SK-N-SH (cell line): ENCODE measurements at regions not wholly inside any gene's neighbourhood (a gene's known extent, or its start where the extent isn't known, plus 50 kb on each side); places are given as distances from the start of the nearest gene placed in this dataset.

Source experiments
- CTCF ChIA-PET: fragments of 300-600, 350-600 bp; formaldehyde crosslinking; extraction: SDS; loops from one replicate; lab custom pipeline; 2021; lab: Yijun Ruan, JAX
- POLR2A ChIA-PET: fragments of 350-600 bp; sonication (Branson Sonifier 250); formaldehyde crosslinking; extraction: SDS; loops from one replicate; lab custom pipeline; 2020; ENCODE audit warnings: antibody characterized with exemption, inconsistent platforms; lab: Yijun Ruan, JAX
- DNase-seq: peaks from one replicate; pipeline ENCODE4 v3.0.0; 2012
- H2AFZ ChIP-seq: fragments of 200-600 bp; sonication (generic); 2 replicates; pipeline ENCODE4 v1.8.1; 2016; ENCODE audit warnings: antibody characterized with exemption, mild to moderate bottlenecking, low read depth
- H3F3A ChIP-seq: fragments of 200-600 bp; sonication (generic); replicated peaks from 2 replicates; pipeline ENCODE3; 2016; ENCODE audit warnings: antibody characterized with exemption, mild to moderate bottlenecking; ENCODE audit not compliant: insufficient read depth
- H3K27ac ChIP-seq, 2 experiments: fragments of 200-500 bp in 1 of 2; fragments of 200-600 bp in 1 of 2; sonication (Bioruptor generic) in 1 of 2; sonication (generic), shearing (Covaris generic) in 1 of 2; 2 replicates each; pipeline versions ENCODE4 v1.5.1 to v1.6.1; 2014 to 2016; ENCODE audit warnings: low read depth in 2 of 2, inconsistent platforms in 1 of 2, low read length in 1 of 2, mild to moderate bottlenecking in 1 of 2, mixed read lengths in 1 of 2
- H3K27me3 ChIP-seq: fragments of 200-600 bp; sonication (generic), shearing (Covaris generic); 2 replicates; pipeline ENCODE4 v1.6.1; 2016; ENCODE audit warnings: mixed run types; ENCODE audit not compliant: insufficient read depth
- H3K36me3 ChIP-seq, 2 experiments: fragments of 200-500 bp in 1 of 2; fragments of 200-600 bp in 1 of 2; sonication (Bioruptor generic) in 1 of 2; sonication (generic) in 1 of 2; replicated peaks in 1 of 2; 2 replicates each; pipeline versions ENCODE3 to v1.5.1; 2014 to 2016; ENCODE audit warnings: low read length in 1 of 2, mild to moderate bottlenecking in 1 of 2; ENCODE audit not compliant: insufficient read depth in 2 of 2, control insufficient read depth in 1 of 2
- H3K4me1 ChIP-seq, 2 experiments: fragments of 200-500 bp in 1 of 2; fragments of 200-600 bp in 1 of 2; sonication (Bioruptor generic) in 1 of 2; sonication (generic), shearing (Covaris generic) in 1 of 2; 2 replicates each; pipeline versions ENCODE4 v1.5.1 to v1.6.1; 2014 to 2016; ENCODE audit warnings: low read depth in 1 of 2, low read length in 1 of 2, mixed run types in 1 of 2; ENCODE audit not compliant: insufficient read depth in 2 of 2, control insufficient read depth in 1 of 2
- H3K4me2 ChIP-seq: fragments of 200-600 bp; sonication (generic), shearing (Covaris generic); 2 replicates; pipeline ENCODE4 v1.6.1; 2017; ENCODE audit warnings: mixed run types
- H3K4me3 ChIP-seq, 2 experiments: fragments of 200-500 bp in 1 of 2; fragments of 200-600 bp in 1 of 2; sonication (Bioruptor generic) in 1 of 2; sonication (generic), shearing (Covaris generic) in 1 of 2; 2 replicates each; pipeline versions ENCODE4 v1.5.1 to v1.8.1; 2014 to 2016; ENCODE audit warnings: low read depth in 2 of 2, inconsistent platforms in 1 of 2, low read length in 1 of 2, mild to moderate bottlenecking in 1 of 2, mixed read lengths in 1 of 2, moderate library complexity in 1 of 2
- H3K79me2 ChIP-seq: fragments of 200-600 bp; sonication (generic); 2 replicates; pipeline ENCODE4 v1.8.1; 2017; ENCODE audit warnings: mild to moderate bottlenecking; ENCODE audit not compliant: insufficient read depth
- H3K9ac ChIP-seq: fragments of 200-600 bp; sonication (generic); 2 replicates; pipeline ENCODE4 v1.6.1; 2017; ENCODE audit warnings: mixed run types
- H3K9me2 ChIP-seq: fragments of 200-600 bp; sonication (generic); 2 replicates; pipeline ENCODE4 v1.6.1; 2017; ENCODE audit warnings: mixed run types
- H3K9me3 ChIP-seq: fragments of 200-600 bp; sonication (generic); 2 replicates; pipeline ENCODE4 v1.6.1; 2017; ENCODE audit warnings: mixed run types, mild to moderate bottlenecking, moderate library complexity
- H4K20me1 ChIP-seq: fragments of 200-600 bp; sonication (generic); 2 replicates; pipeline ENCODE4 v1.6.1; 2017; ENCODE audit warnings: mild to moderate bottlenecking, mixed run types; ENCODE audit not compliant: insufficient read depth
- CHD2 ChIP-seq: fragments of 150-350 bp; IDR thresholded peaks from 2 replicates; pipeline ENCODE4 v1.6.1; 2018; ENCODE audit warnings: low read length; ENCODE audit not compliant: partially characterized antibody
- ELF1 ChIP-seq: IDR thresholded peaks from 2 replicates; pipeline ENCODE4 v1.4.0; 2012
- FOXJ3 ChIP-seq: sonication (generic); formaldehyde crosslinking; IDR thresholded peaks from 2 replicates; pipeline ENCODE4 v1.5.1; 2020; ENCODE audit warnings: mild to moderate bottlenecking, missing genetic modification reagents
- GATA2 ChIP-seq: sonication (generic); formaldehyde crosslinking; IDR thresholded peaks from 2 replicates; pipeline ENCODE4 v1.5.0; 2020; ENCODE audit warnings: mild to moderate bottlenecking, missing genetic modification reagents
- JUND ChIP-seq: IDR thresholded peaks from 2 replicates; pipeline ENCODE4 v1.4.0; 2012
- MEF2A ChIP-seq: IDR thresholded peaks from 2 replicates; pipeline ENCODE4 v1.4.0; 2012; ENCODE audit warnings: low read depth, borderline replicate concordance
- PBX3 ChIP-seq: IDR thresholded peaks from 2 replicates; pipeline ENCODE4; 2012
- RCOR1 ChIP-seq: fragments of 150-350 bp; IDR thresholded peaks from 2 replicates; pipeline ENCODE4 v1.6.1; 2017; ENCODE audit warnings: antibody characterized with exemption, low read length
- SIN3A ChIP-seq: IDR thresholded peaks from 2 replicates; pipeline ENCODE4 v1.6.1; 2012; ENCODE audit warnings: low read depth, mild to moderate bottlenecking, low read length, moderate library complexity, borderline replicate concordance
- USF2 ChIP-seq: fragments of 150-350 bp; IDR thresholded peaks from 2 replicates; pipeline ENCODE4 v1.6.1; 2017; ENCODE audit warnings: antibody characterized with exemption, low read length, low read depth, borderline replicate concordance
- WGBS: methylation state at CpG from one replicate; pipeline ENCODE4 v1.1.6; 2017; ENCODE audit warnings: low lambda C conversion rate; 5-methylcytosine and 5-hydroxymethylcytosine counted together
- TF ChIP-seq, protein P1 (sequence below): IDR thresholded peaks from 2 replicates; pipeline ENCODE4 v1.6.1; 2012; ENCODE audit warnings: mild to moderate bottlenecking, low read depth, low read length, moderate library complexity

DNA sequence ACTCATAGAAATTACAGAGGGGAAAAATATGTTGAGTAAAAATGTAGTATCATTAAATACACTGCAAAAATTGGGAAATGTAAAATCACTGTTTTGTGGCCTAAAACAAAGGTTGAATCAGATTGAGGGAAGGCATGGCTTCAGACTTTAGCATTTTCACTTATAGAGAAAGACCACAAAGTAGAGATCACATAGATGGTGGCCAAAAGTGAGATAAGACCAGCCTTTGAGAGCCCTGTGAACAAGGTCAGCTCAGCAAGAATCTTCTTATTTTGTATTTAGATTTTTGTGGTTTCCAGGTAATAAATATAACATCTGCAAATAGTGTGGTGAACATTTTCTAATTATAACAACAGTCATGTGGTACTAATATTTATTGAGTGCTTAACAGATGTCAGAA, 544.8 kb upstream of the DPPA4 start:
- Histone ChIP-seq H4K20me1 (no peaks in the 10 kb centered on the region), H3K9me2 (no peaks in the 10 kb centered on the region), H3K9ac (no peak overlapping the region), H3K4me2 (no peak overlapping the region), H3K4me3 (no peak overlapping the region), H3K36me3 (no peaks in the 10 kb centered on the region), H3K9me3 (no peaks in the 10 kb centered on the region), H3K4me1 (no peaks in the 10 kb centered on the region), H2AFZ (no peak overlapping the region), H3K79me2 (no peaks in the 10 kb centered on the region), H3F3A (no peaks in the 10 kb centered on the region), H3K27ac (no peak overlapping the region), H3K27me3 (no peaks in the 10 kb centered on the region)
- ChIA-PET POLR2A (no interaction called here), CTCF (no interaction called here)
- TF ChIP-seq USF2 (no peak), CHD2 (no peak), FOXJ3 (CRISPR knock-in tag) (no peak), SIN3A (no peak), ELF1 (no peak), JUND (no peak)
- DNase-seq: no peak

DNA sequence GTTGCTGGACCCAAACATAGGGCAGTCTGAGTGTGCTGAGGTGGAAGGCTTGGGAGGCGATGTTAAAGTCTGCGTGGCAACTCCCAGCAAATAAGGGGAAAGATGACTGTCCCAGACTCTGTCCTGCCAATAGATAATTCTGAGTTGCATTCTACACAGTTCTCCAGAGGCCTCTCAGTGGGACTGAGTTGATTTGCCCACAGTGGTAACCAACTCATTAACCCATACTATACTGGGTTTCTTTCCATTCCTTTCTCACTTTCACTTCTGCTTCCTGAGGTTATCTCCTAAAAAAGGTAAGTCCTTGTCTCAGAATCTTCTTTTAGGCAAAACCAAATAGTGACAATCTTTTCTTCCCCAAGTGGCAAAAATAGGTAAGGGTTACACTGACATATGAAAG, 549.9 kb upstream of the DPPA4 start:
- 0 out of 2 replicates have a peak, but pooled peaks cover 5% of the 10 kb centered on the region for H3K9me3 ChIP-seq
- H3K36me3 ChIP-seq: no peaks in the 10 kb centered on the region
- H3F3A ChIP-seq: no peaks in the 10 kb centered on the region
- no peaks in the 10 kb centered on the region for H3K9me2 ChIP-seq
- ChIA-PET POLR2A (no interaction called here), CTCF (no interaction called here)
- DNase-seq: no peak
- no peaks in the 10 kb centered on the region for H3K27me3 ChIP-seq
- TF ChIP-seq GATA2 (CRISPR knock-in tag) (no peak), SIN3A (no peak), PBX3 (no peak), MEF2A (no peak), RCOR1 (no peak)
- TF ChIP-seq, protein P1, sequence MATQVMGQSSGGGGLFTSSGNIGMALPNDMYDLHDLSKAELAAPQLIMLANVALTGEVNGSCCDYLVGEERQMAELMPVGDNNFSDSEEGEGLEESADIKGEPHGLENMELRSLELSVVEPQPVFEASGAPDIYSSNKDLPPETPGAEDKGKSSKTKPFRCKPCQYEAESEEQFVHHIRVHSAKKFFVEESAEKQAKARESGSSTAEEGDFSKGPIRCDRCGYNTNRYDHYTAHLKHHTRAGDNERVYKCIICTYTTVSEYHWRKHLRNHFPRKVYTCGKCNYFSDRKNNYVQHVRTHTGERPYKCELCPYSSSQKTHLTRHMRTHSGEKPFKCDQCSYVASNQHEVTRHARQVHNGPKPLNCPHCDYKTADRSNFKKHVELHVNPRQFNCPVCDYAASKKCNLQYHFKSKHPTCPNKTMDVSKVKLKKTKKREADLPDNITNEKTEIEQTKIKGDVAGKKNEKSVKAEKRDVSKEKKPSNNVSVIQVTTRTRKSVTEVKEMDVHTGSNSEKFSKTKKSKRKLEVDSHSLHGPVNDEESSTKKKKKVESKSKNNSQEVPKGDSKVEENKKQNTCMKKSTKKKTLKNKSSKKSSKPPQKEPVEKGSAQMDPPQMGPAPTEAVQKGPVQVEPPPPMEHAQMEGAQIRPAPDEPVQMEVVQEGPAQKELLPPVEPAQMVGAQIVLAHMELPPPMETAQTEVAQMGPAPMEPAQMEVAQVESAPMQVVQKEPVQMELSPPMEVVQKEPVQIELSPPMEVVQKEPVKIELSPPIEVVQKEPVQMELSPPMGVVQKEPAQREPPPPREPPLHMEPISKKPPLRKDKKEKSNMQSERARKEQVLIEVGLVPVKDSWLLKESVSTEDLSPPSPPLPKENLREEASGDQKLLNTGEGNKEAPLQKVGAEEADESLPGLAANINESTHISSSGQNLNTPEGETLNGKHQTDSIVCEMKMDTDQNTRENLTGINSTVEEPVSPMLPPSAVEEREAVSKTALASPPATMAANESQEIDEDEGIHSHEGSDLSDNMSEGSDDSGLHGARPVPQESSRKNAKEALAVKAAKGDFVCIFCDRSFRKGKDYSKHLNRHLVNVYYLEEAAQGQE: no peak
- H4K20me1 ChIP-seq: no peaks in the 10 kb centered on the region
- no peaks in the 10 kb centered on the region for H3K79me2 ChIP-seq
- no peak overlapping the region for H3K9ac ChIP-seq
- no peak overlapping the region for H3K4me3 ChIP-seq
- H2AFZ ChIP-seq: no peak overlapping the region
- no peak overlapping the region for H3K27ac ChIP-seq
- 100% methylated on average over 2 of the region's 2 CpGs for WGBS
- no peaks in the 10 kb centered on the region for H3K4me1 ChIP-seq
- H3K4me2 ChIP-seq: no peak overlapping the region
